Heart right ventricle (tissue), 16 donors: ENCODE measurements at regions not wholly inside any gene's neighbourhood (a gene's known extent, or its start where the extent isn't known, plus 50 kb on each side); places are given as distances from the start of the nearest gene placed in this dataset.

Experiments used
- ATAC-seq, 8 donors: fragments of 200-7000 bp; cut with Tn5 transposase; one replicate each; pipeline ENCODE4 v1.9.1; 2020; ENCODE audit warnings: mild to moderate bottlenecking in 8 of 8, moderate library complexity in 8 of 8, moderate number of reproducible peaks in 1 of 8
- DNase-seq, 2 donors: peaks; one replicate each; pipeline ENCODE4 v3.0.0-alpha.2; 2020
- H3K27ac ChIP-seq, 10 donors: fragments of 200-600 bp; sonication (generic) in 2 of 10; one replicate each; pipeline versions ENCODE4 v1.5.0 to v1.8.0; 2020 to 2022; ENCODE audit warnings: mild to moderate bottlenecking in 3 of 10
- H3K27me3 ChIP-seq, 7 donors: fragments of 200-600 bp; one replicate each; pipeline ENCODE4 v1.8.0; 2021 to 2022; ENCODE audit warnings: mild to moderate bottlenecking in 2 of 7
- H3K36me3 ChIP-seq, 9 donors: fragments of 200-600 bp; sonication (generic) in 1 of 9; one replicate each; pipeline versions ENCODE4 v1.5.0 to v1.8.0; 2020 to 2022; ENCODE audit warnings: mild to moderate bottlenecking in 2 of 9
- H3K4me1 ChIP-seq, 9 donors: fragments of 200-600 bp; sonication (generic) in 1 of 9; one replicate each; pipeline versions ENCODE4 v1.5.0 to v1.8.0; 2020 to 2022; ENCODE audit warnings: mild to moderate bottlenecking in 4 of 9
- H3K4me3 ChIP-seq, 10 donors: fragments of 200-600 bp; sonication (generic) in 2 of 10; one replicate each; pipeline versions ENCODE4 v1.5.0 to v1.8.0; 2020 to 2022; ENCODE audit warnings: mild to moderate bottlenecking in 7 of 10, moderate library complexity in 2 of 10
- H3K9me3 ChIP-seq, 11 donors: fragments of 200-600 bp in 10 of 11; sonication (generic) in 2 of 11; one replicate each; pipeline versions ENCODE4 v1.5.0 to v1.8.0; 2013 to 2022; ENCODE audit warnings: mild to moderate bottlenecking in 2 of 11, control low read depth in 1 of 11, moderate library complexity in 1 of 11
- WGBS, 2 donors: extraction: QIAGEN DNeasy Blood & Tissue Kit; methylation state at CpG; one replicate each; pipeline ENCODE4 v1.1.7; 2013; ENCODE audit warnings: inconsistent platforms in 1 of 2; 5-methylcytosine and 5-hydroxymethylcytosine counted together
- intact Hi-C, 10 donors: fragments of 100-400 bp; cut with DNase I; formaldehyde crosslinking; loops; one replicate each; pipeline versions ENCODE4 v1.11.1 to v1.14.2; 2022
- TF ChIP-seq, protein P1 (sequence below), 9 donors: fragments of 200-600 bp; sonication (generic) in 2 of 9; IDR thresholded peaks; one replicate each; pipeline versions ENCODE4 v1.5.0 to v1.8.0; 2021 to 2022; ENCODE audit warnings: antibody characterized with exemption in 9 of 9, mild to moderate bottlenecking in 5 of 9, moderate library complexity in 1 of 9
- donor health status: Arrhythmogenic right ventricular cardiomyopathy.
- donor health status: ischemic (EF 13 %, LVEDD 7.1; RV severe dilation, severe dysfunction).
- donor health status: healthy with polysubstance abuse.
- donor health status: DM: no; HTN: yes; CAD: no.
- donor health status: DM: no; HTN: no; CAD: no.
- donor health status: ischemic (EF 25% LVEDD 6.9; RV normal size, moderate dysfunction).
- donor health status: ischemic (EF 25% LVEDD 5.7; RV mildly dilated, moderate dysfunction).
- donor health status: healthy.
- donor health status: DM: yes; HTN: yes; CAD: no.
- donor health status: Ischemic cardiomyopathy.
- donor health status: ischemic (EF 35%, LVEDD 5.7; RV mildly dilated, moderate dysfunction).
- donor health status: nonischemic (EF 11% LVEDD 7.7; RV severe dilation, severe dysfunction).
- donor health status: DM: yes; HTN: yes; CAD: no.
- donor health status: PGD.
- donor health status: ischemic (EF 29% LVEDD 5.4; RV normal size, mild dysfunction).
- donor health status: nonischemic (EF 23%, LVEDD 6.1; RV moderate dilation, normal function).

DNA sequence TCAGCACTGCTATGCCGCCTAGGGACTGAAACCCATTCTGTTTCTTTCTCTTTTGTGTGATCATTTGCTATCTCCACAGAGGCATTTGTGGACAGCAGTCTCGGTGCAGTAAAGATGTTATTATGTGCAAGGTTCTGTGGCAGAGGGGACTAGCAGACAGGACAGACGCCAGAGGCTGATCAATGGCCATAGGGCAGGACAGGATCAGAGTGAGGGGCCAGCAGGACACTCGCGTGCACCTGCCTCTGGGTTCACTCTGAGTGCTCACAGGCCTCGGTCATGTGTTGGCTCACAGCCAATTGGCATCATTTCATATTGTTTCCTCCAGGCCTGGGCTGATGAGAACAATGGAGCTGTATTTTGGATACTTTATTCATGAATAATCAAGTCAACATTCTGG is 212.6 kb downstream of the TGFB2 start:
- ATAC-seq (peak; percentile 60 to 84 (median 72)), DNase-seq (peak in 1 of 2 donors; percentile 66)
- H3K27ac ChIP-seq: no peak overlapping the region
- TF ChIP-seq, protein P1, sequence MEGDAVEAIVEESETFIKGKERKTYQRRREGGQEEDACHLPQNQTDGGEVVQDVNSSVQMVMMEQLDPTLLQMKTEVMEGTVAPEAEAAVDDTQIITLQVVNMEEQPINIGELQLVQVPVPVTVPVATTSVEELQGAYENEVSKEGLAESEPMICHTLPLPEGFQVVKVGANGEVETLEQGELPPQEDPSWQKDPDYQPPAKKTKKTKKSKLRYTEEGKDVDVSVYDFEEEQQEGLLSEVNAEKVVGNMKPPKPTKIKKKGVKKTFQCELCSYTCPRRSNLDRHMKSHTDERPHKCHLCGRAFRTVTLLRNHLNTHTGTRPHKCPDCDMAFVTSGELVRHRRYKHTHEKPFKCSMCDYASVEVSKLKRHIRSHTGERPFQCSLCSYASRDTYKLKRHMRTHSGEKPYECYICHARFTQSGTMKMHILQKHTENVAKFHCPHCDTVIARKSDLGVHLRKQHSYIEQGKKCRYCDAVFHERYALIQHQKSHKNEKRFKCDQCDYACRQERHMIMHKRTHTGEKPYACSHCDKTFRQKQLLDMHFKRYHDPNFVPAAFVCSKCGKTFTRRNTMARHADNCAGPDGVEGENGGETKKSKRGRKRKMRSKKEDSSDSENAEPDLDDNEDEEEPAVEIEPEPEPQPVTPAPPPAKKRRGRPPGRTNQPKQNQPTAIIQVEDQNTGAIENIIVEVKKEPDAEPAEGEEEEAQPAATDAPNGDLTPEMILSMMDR (IDR thresholded peaks at IDR 0.05): no peak
- H3K27me3 ChIP-seq: no peaks in the 10 kb centered on the region
- WGBS, 2 donors: 21 to 39% methylated on average over 6 of the region's 6 CpGs
- H3K4me3 ChIP-seq: no peak overlapping the region
- no peaks in the 10 kb centered on the region for H3K36me3 ChIP-seq
- H3K9me3 ChIP-seq: no peaks in the 10 kb centered on the region
- intact Hi-C loops: no loop called here
- H3K4me1 ChIP-seq: peaks cover 0 to 16% (median 5%) of the 10 kb centered on the region in 9 donors

DNA sequence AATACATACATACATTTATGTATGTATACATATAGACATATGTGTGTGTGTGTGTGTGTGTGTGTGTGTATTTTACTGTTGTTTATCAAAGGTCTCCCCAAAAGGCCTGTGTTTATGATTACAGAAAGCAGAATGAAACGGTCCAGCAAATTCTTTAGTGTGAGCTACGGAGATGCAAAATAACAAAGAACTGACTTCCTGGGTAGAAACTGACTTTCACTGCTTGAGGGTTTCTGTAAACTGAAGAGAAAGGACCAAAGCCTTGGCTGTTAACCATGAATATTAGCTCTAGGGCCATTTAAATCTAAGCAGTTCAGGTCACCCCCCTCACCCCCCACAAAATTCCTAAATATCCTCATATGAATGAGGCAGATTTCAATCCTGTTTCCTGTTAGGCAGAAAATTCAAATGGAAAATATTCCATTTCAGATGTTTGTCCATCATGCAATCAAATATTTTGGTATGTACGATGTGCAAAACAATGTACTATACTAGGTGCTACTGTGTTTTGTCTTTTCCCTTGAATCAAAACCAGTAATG is 213.2 kb downstream of the TGFB2 start:
- 61 to 72% methylated on average over 3 of the region's 3 CpGs for WGBS, 2 donors
- H3K4me1 ChIP-seq: peaks cover 0 to 16% (median 5%) of the 10 kb centered on the region in 9 donors
- H3K9me3 ChIP-seq: no peaks in the 10 kb centered on the region
- no peak overlapping the region for H3K4me3 ChIP-seq
- H3K27me3 ChIP-seq: no peaks in the 10 kb centered on the region
- no peak overlapping the region for H3K27ac ChIP-seq
- ATAC-seq: no peak
- intact Hi-C loops: no loop called here
- TF ChIP-seq, protein P1 (IDR thresholded peaks at IDR 0.05): no peak
- DNase-seq: no peak
- H3K36me3 ChIP-seq: no peaks in the 10 kb centered on the region

DNA sequence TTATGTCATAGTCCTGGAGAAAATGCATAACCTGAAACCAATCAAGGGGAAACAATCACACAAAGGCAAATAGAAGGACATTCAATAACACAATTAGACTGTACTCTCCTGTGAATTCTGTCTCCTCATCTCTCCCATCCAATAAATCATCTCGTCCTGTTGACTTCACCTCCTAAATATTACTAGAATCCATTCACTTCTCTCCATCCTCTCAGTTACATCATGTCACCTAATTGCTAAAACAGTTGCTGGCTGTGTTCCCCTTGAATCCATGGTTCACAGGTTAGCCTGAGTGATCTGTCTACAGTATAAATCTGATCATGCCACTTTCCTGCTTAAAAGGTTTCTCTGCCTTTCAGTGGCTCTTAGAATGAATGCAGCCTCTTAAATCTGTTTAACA is 220.2 kb downstream of the TGFB2 start:
- Histone ChIP-seq H3K4me3 (no peak overlapping the region), H3K4me1 (no peaks in the 10 kb centered on the region), H3K27me3 (no peaks in the 10 kb centered on the region), H3K36me3 (no peaks in the 10 kb centered on the region), H3K27ac (no peak overlapping the region), H3K9me3 (no peaks in the 10 kb centered on the region)
- intact Hi-C loops: no loop called here
- DNase-seq (no peak), ATAC-seq (no peak)
- TF ChIP-seq, protein P1 (IDR thresholded peaks at IDR 0.05): no peak
- 67 to 81% methylated on average over 1 of the region's 1 CpG for WGBS, 2 donors

DNA sequence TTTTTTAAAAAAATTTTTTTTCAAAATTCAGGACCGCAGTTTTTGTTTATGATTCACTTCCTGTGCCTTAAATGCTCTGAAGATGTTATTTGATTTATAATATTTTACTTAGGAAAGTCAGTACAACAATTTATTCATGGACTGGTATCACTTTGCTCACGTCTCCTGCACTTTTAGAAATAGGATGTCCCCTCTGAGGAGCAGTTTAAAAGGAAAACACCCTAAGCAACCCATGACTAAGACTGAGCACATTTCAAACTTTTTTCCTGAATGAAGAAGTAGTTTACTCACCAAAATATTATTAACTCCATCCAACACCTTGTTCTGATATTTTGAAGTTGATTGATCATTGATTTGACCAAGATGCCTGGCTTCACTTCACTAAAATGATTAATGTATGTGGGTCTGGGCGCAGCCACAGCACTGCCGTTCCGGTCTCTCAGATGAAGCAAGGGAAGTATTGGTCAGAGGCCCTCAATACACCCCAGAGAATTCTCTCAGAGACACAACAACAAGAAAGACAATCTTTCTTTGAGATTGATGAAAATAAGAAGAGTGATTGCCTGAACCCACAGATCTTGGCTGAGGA is 223.9 kb downstream of the TGFB2 start:
- intact Hi-C loops: no loop called here
- 87 to 92% methylated on average over 5 of the region's 5 CpGs for WGBS, 2 donors
- Histone ChIP-seq H3K36me3 (no peaks in the 10 kb centered on the region), H3K9me3 (no peaks in the 10 kb centered on the region), H3K4me3 (no peak overlapping the region), H3K27me3 (no peaks in the 10 kb centered on the region), H3K4me1 (no peaks in the 10 kb centered on the region), H3K27ac (no peak overlapping the region)
- TF ChIP-seq, protein P1 (IDR thresholded peaks at IDR 0.05): no peak
- DNase-seq (no peak), ATAC-seq (no peak)
